Coronary artery (tissue), 2 donors: ENCODE measurements at regions not wholly inside any gene's neighbourhood (a gene's known extent, or its start where the extent isn't known, plus 50 kb on each side); places are given as distances from the start of the nearest gene placed in this dataset.

Experiments
- DNase-seq: peaks from one replicate; pipeline ENCODE4 v3.0.0-alpha.2; 2017; ENCODE audit warnings: low spot score
- H3K27ac ChIP-seq, 2 donors: fragments of 200-600 bp; sonication (generic); one replicate each; pipeline ENCODE4 v1.5.1; 2016 to 2019
- H3K4me3 ChIP-seq: fragments of 200-600 bp; sonication (generic); 2 replicates; pipeline ENCODE4 v1.5.1; 2016; ENCODE audit warnings: mild to moderate bottlenecking, moderate library complexity
- CTCF ChIP-seq: fragments of 200-600 bp; sonication (generic); IDR thresholded peaks from one replicate; pipeline ENCODE4 v1.5.1; 2019; ENCODE audit warnings: antibody characterized with exemption

GRCh38 chr4:173591760-173592159 is 61.7 kb upstream of the HAND2 start:
- no peak overlapping the region for H3K4me3 ChIP-seq
- no peak overlapping the region for H3K27ac ChIP-seq
- TF ChIP-seq CTCF = no peak
- no peak for DNase-seq

GRCh38 chr4:173590697-173591096 is 60.7 kb upstream of the HAND2 start:
- peak overlapping the region in 1 of 2 donors; percentile 15 for H3K27ac ChIP-seq
- no peak for TF ChIP-seq CTCF

GRCh38 chr4:173585876-173586572 is 56.0 kb upstream of the HAND2 start:
- DNase-seq = no peak
- no peak overlapping the region for H3K4me3 ChIP-seq
- H3K27ac ChIP-seq = no peak overlapping the region
- no peak for TF ChIP-seq CTCF

More at GRCh38 chr4:173590697-173591096, 60.7 kb upstream of the HAND2 start:
- DNase-seq = no peak
- no peak overlapping the region for H3K4me3 ChIP-seq

GRCh38 chr4:173584506-173584905 is 54.5 kb upstream of the HAND2 start:
- no peak for TF ChIP-seq CTCF
- Histone ChIP-seq H3K4me3 (no peak overlapping the region), H3K27ac (no peak overlapping the region)
- DNase-seq = no peak
